ENCODE measurements at regions not wholly inside any gene's neighbourhood (a gene's known extent, or its start where the extent isn't known, plus 50 kb on each side); places are given as distances from the start of the nearest gene placed in this dataset.

DNA sequence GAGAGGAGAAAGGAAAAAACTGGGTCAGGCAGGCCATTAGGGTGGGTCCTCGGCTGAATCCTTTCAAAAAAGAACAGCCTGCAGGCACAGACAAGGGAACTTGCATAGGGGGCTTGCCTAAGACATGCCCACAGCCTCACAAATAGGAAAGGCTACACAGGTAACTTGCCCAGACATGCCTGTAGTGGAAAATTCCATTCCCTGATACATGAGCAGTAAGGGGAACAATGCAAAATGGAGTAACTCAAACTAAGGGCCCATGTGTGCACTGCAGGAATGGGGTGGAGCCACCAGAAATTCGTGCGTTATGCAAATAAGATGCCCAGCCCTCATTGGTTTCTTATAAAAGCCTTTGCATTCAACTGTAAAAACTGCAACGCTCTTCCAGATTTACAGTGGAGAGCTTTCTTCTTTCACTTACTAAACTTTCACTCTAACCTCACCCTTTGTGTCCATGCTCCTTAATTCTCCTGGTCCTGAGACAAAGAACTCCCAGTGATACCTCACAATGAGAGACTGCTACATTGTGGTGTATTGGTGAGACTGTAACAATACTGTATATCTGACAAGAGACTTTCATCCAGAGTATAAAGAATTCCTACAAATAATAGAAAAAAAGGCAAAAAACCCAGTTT lies 59.5 kb upstream of the SLITRK1 start:
- WGBS, 2 donors: 79 to 81% methylated on average over 4 of the region's 4 CpGs
- Histone ChIP-seq H3K27ac (no peak overlapping the region), H3K9me3 (no peaks in the 10 kb centered on the region), H3K4me1 (no peaks in the 10 kb centered on the region), H3K36me3 (no peaks in the 10 kb centered on the region), H3K27me3 (no peaks in the 10 kb centered on the region), H3K4me3 (no peak overlapping the region)
- no peak for TF ChIP-seq POLR2A (IDR thresholded peaks at IDR 0.05)
- TF ChIP-seq, protein P1, sequence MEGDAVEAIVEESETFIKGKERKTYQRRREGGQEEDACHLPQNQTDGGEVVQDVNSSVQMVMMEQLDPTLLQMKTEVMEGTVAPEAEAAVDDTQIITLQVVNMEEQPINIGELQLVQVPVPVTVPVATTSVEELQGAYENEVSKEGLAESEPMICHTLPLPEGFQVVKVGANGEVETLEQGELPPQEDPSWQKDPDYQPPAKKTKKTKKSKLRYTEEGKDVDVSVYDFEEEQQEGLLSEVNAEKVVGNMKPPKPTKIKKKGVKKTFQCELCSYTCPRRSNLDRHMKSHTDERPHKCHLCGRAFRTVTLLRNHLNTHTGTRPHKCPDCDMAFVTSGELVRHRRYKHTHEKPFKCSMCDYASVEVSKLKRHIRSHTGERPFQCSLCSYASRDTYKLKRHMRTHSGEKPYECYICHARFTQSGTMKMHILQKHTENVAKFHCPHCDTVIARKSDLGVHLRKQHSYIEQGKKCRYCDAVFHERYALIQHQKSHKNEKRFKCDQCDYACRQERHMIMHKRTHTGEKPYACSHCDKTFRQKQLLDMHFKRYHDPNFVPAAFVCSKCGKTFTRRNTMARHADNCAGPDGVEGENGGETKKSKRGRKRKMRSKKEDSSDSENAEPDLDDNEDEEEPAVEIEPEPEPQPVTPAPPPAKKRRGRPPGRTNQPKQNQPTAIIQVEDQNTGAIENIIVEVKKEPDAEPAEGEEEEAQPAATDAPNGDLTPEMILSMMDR (IDR thresholded peaks at IDR 0.05): no peak
- TF ChIP-seq EP300 (IDR thresholded peaks at IDR 0.05): no peak
- TF ChIP-seq POLR2AphosphoS5 (IDR thresholded peaks at IDR 0.05): no peak
- no peak for ATAC-seq (ENCODE audit: low FRiP score in 2 of 2)
- DNase-seq: no peak

DNA sequence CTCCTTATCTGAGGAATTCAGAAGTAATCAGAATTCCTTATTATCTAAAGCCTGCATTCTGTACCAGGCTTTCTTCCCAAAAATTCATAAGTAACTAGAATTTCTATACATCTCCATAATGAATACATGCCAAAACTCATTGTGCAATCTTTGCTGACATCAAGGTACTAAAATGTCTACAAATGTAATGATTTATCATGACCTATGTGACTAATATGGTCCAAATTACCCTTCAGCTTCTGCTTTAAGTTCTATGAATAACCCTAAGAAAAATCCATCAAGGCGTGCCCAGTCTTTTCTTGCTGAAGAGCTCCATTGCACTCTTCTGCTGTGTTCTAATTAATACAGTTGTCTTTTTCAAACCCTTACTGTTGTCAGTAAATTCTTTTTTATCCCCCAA lies 58.5 kb upstream of the SLITRK1 start:
- no peak for TF ChIP-seq POLR2A (IDR thresholded peaks at IDR 0.05)
- no peak for TF ChIP-seq POLR2AphosphoS5 (IDR thresholded peaks at IDR 0.05)
- no peak for TF ChIP-seq EP300 (IDR thresholded peaks at IDR 0.05)
- TF ChIP-seq, protein P1 (IDR thresholded peaks at IDR 0.05): no peak
- no peaks in the 10 kb centered on the region for H3K9me3 ChIP-seq
- no peak overlapping the region for H3K27ac ChIP-seq
- ATAC-seq (ENCODE audit: low FRiP score in 2 of 2) (no peak), DNase-seq (no peak)
- no peaks in the 10 kb centered on the region for H3K27me3 ChIP-seq
- H3K4me1 ChIP-seq: no peaks in the 10 kb centered on the region
- no peak overlapping the region for H3K4me3 ChIP-seq
- 93 to 100% methylated on average over 1 of the region's 1 CpG for WGBS, 2 donors
- H3K36me3 ChIP-seq: no peaks in the 10 kb centered on the region

DNA sequence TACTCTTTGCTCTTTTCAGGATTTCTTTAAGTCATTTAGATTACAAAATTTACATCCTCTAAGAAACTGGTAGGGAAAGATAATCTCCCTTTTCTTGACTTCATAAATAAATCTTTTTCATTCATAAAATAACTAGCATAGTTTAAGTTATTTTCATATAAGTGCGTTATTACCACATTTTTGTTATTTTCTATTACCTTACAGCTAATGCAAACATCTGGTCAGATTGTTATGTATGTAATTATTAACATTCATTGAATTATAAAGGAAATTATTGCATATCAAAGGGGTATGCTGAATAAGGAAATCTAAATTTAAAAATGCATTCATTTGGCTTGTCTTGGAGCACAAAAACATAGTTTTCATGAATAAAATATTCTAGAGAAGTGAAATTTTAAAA lies 55.3 kb upstream of the SLITRK1 start:
- ATAC-seq (ENCODE audit: low FRiP score in 2 of 2) (no peak), DNase-seq (no peak)
- H3K36me3 ChIP-seq: no peaks in the 10 kb centered on the region
- H3K4me3 ChIP-seq: no peak overlapping the region
- no peaks in the 10 kb centered on the region for H3K9me3 ChIP-seq
- no peaks in the 10 kb centered on the region for H3K4me1 ChIP-seq
- H3K27ac ChIP-seq: no peak overlapping the region
- TF ChIP-seq, protein P1 (IDR thresholded peaks at IDR 0.05): no peak
- WGBS, 2 donors: 79 to 88% methylated on average over 1 of the region's 1 CpG
- H3K27me3 ChIP-seq: no peaks in the 10 kb centered on the region

DNA sequence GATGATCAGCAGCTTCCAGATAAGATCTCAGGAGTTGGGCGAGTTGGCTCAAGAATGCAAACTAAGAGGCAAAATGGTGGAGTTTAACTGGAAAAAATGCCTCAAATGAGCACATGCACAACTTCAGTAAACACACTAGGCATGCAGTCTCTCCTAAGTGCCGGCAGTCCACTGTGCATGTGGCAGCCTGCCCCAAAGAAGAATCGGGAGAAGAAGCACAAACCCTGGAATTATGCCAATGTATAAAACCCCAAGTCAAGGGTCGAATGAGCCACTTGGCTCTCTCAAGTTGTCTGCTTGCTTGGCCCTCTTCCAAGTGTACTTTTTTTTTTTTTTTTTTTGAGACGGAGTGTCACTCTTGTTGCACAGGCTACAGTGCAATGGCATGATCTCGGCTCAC lies 53.3 kb upstream of the SLITRK1 start:
- DNase-seq (no peak), ATAC-seq (ENCODE audit: low FRiP score in 2 of 2) (no peak)
- WGBS, 2 donors: 62 to 68% methylated on average over 6 of the region's 6 CpGs
- TF ChIP-seq POLR2A (IDR thresholded peaks at IDR 0.05) (no peak), EP300 (IDR thresholded peaks at IDR 0.05) (no peak), POLR2AphosphoS5 (IDR thresholded peaks at IDR 0.05) (no peak)
- TF ChIP-seq, protein P1 (IDR thresholded peaks at IDR 0.05): no peak
- Histone ChIP-seq H3K9me3 (no peaks in the 10 kb centered on the region), H3K27ac (no peak overlapping the region), H3K27me3 (no peaks in the 10 kb centered on the region), H3K4me3 (no peak overlapping the region), H3K4me1 (no peaks in the 10 kb centered on the region), H3K36me3 (no peaks in the 10 kb centered on the region)

Measured in upper lobe of left lung (tissue), 6 donors.